ENCODE measurements at regions not wholly inside any gene's neighbourhood (a gene's known extent, or its start where the extent isn't known, plus 50 kb on each side); places are given as distances from the start of the nearest gene placed in this dataset.
A peak's percentile ranks its signal among the peaks of the same experiment; 100 is the strongest.
"Not testable (repeated sequence)": the region's sequence is repeated elsewhere in the genome, so short reads cannot be mapped to it uniquely, and the experiment has no call there.

- DNase-seq, result no peak
Measured at GRCh38 chr3:101138817-101139216, 145.6 kb upstream of the ABI3BP start.

- DNase-seq, result no peak
Measured at GRCh38 chr3:101134331-101134730, 141.1 kb upstream of the ABI3BP start.

GRCh38 chr3:101133652-101134051 is 140.4 kb upstream of the ABI3BP start:
- DNase-seq, result peak in 1 of 3 donors; percentile 30

- not testable (repeated sequence) for DNase-seq
Measured at GRCh38 chr3:101133197-101133596, 140.0 kb upstream of the ABI3BP start.

GRCh38 chr3:101131767-101132166 is 138.5 kb upstream of the ABI3BP start:
- DNase-seq, result no peak

GRCh38 chr3:101128786-101129185 is 135.6 kb upstream of the ABI3BP start:
- DNase-seq, result no peak

- DNase-seq, result no peak
Measured at GRCh38 chr3:101128001-101128400, 134.8 kb upstream of the ABI3BP start.

GRCh38 chr3:101124125-101124524 is 130.9 kb upstream of the ABI3BP start:
- DNase-seq, result no peak

GRCh38 chr3:101123081-101123480 is 129.9 kb upstream of the ABI3BP start:
- no peak for DNase-seq

- DNase-seq, result no peak
Measured at GRCh38 chr3:101122681-101123080, 129.5 kb upstream of the ABI3BP start.

- no peak for DNase-seq
Measured at GRCh38 chr3:101120039-101120438, 126.8 kb upstream of the ABI3BP start.

- DNase-seq, result peak in 1 of 3 donors; percentile 47
Measured at GRCh38 chr3:101119535-101119934, 126.3 kb upstream of the ABI3BP start.

GRCh38 chr3:101117980-101118379 is 124.8 kb upstream of the ABI3BP start:
- DNase-seq, result peak in 1 of 3 donors; percentile 14

- no peak for DNase-seq
Measured at GRCh38 chr3:101117465-101117864, 124.2 kb upstream of the ABI3BP start.

- not testable (repeated sequence) for DNase-seq
Measured at GRCh38 chr3:101110295-101110694, 117.1 kb upstream of the ABI3BP start.

- DNase-seq, result no peak
Measured at GRCh38 chr3:101104321-101104720, 111.1 kb upstream of the ABI3BP start.

- no peak for DNase-seq
Measured at GRCh38 chr3:101102678-101103296, 109.6 kb upstream of the ABI3BP start.

GRCh38 chr3:101100361-101101009 is 107.3 kb upstream of the ABI3BP start:
- no peak for DNase-seq

GRCh38 chr3:101099791-101100190 is 106.6 kb upstream of the ABI3BP start:
- no peak for DNase-seq

GRCh38 chr3:101096444-101096843 is 103.2 kb upstream of the ABI3BP start:
- DNase-seq, result no peak

GRCh38 chr3:101095693-101096430 is 102.6 kb upstream of the ABI3BP start:
- DNase-seq, result peak in 2 of 3 donors; percentile 27 to 50

- DNase-seq, result no peak
Measured at GRCh38 chr3:101091489-101091888, 98.3 kb upstream of the ABI3BP start.

GRCh38 chr3:101085752-101086151 is 92.5 kb upstream of the ABI3BP start:
- no peak for DNase-seq
